Type B pancreatic cell (in vitro differentiated cells): ENCODE measurements at regions not wholly inside any gene's neighbourhood (a gene's known extent, or its start where the extent isn't known, plus 50 kb on each side); places are given as distances from the start of the nearest gene placed in this dataset.

Experiments
- DNase-seq: peaks from one replicate; pipeline ENCODE4 v3.0.0; 2021; ENCODE audit warnings: mixed read lengths; ENCODE audit not compliant: unreplicated experiment; ENCODE audit errors: extremely low spot score
- H3K27ac Mint-ChIP-seq: 2 replicates; pipeline ENCODE4 v1.8.0; 2021; ENCODE audit warnings: mild to moderate bottlenecking, mixed read lengths
- H3K27me3 Mint-ChIP-seq: 2 replicates; pipeline ENCODE4 v1.8.0; 2021; ENCODE audit warnings: mixed read lengths
- H3K36me3 Mint-ChIP-seq: 2 replicates; pipeline ENCODE4 v1.8.0; 2021; ENCODE audit warnings: mixed read lengths
- H3K4me1 Mint-ChIP-seq: one replicate; pipeline ENCODE4 v1.8.0; 2021; ENCODE audit warnings: mixed read lengths; ENCODE audit not compliant: unreplicated experiment
- H3K4me3 Mint-ChIP-seq: 2 replicates; pipeline ENCODE4 v1.8.0; 2021; ENCODE audit warnings: mild to moderate bottlenecking, mixed read lengths
- H3K9me3 Mint-ChIP-seq: 2 replicates; pipeline ENCODE4 v1.8.0; 2021; ENCODE audit warnings: mixed read lengths
- CTCF ChIP-seq: fragments of 200-600 bp; sonication (generic); conservative IDR thresholded peaks from 2 replicates; pipeline ENCODE4 v1.5.0; 2021; ENCODE audit warnings: antibody characterized with exemption, mild to moderate bottlenecking

- Mint-ChIP-seq H3K27ac (no peak overlapping the region), H3K36me3 (no peaks in the 10 kb centered on the region), H3K9me3 (peaks cover 7% of the 10 kb centered on the region), H3K27me3 (no peaks in the 10 kb centered on the region), H3K4me3 (no peak overlapping the region), H3K4me1 (no peaks in the 10 kb centered on the region)
- DNase-seq: no peak
- no peak for TF ChIP-seq CTCF
These were observed 98.8 kb upstream of the EOLA2 start for GRCh38 chrX:150037041-150037440.

- no peaks in the 10 kb centered on the region for H3K4me1 Mint-ChIP-seq
These were observed 100.0 kb upstream of the EOLA2 start for GRCh38 chrX:150038315-150038714.

GRCh38 chrX:150038986-150039599, 100.8 kb upstream of the EOLA2 start:
- TF ChIP-seq CTCF: no peak
- Mint-ChIP-seq H3K27ac (no peak overlapping the region), H3K9me3 (peaks cover 7% of the 10 kb centered on the region), H3K36me3 (no peaks in the 10 kb centered on the region), H3K4me3 (no peak overlapping the region), H3K27me3 (no peaks in the 10 kb centered on the region), H3K4me1 (no peaks in the 10 kb centered on the region)
- no peak for DNase-seq

More at GRCh38 chrX:150038315-150038714, 100.0 kb upstream of the EOLA2 start:
- Mint-ChIP-seq H3K9me3 (peaks cover 7% of the 10 kb centered on the region), H3K36me3 (no peaks in the 10 kb centered on the region), H3K27me3 (no peaks in the 10 kb centered on the region), H3K27ac (no peak overlapping the region), H3K4me3 (no peak overlapping the region)
- DNase-seq: no peak
- no peak for TF ChIP-seq CTCF

GRCh38 chrX:150041208-150041607, 102.9 kb upstream of the EOLA2 start:
- no peak for DNase-seq
- no peaks in the 10 kb centered on the region for H3K27me3 Mint-ChIP-seq
- H3K36me3 Mint-ChIP-seq: no peaks in the 10 kb centered on the region
- H3K27ac Mint-ChIP-seq: no peak overlapping the region
- no peak for TF ChIP-seq CTCF
- H3K4me3 Mint-ChIP-seq: no peak overlapping the region
- no peaks in the 10 kb centered on the region for H3K4me1 Mint-ChIP-seq
- H3K9me3 Mint-ChIP-seq: no peaks in the 10 kb centered on the region

GRCh38 chrX:150044556-150044955, 106.3 kb upstream of the EOLA2 start:
- TF ChIP-seq CTCF: no peak
- Mint-ChIP-seq H3K27ac (no peak overlapping the region), H3K4me1 (no peaks in the 10 kb centered on the region), H3K4me3 (no peak overlapping the region), H3K9me3 (no peaks in the 10 kb centered on the region), H3K36me3 (no peaks in the 10 kb centered on the region), H3K27me3 (no peaks in the 10 kb centered on the region)
- DNase-seq: no peak

- DNase-seq: no peak
- Mint-ChIP-seq H3K36me3 (no peaks in the 10 kb centered on the region), H3K9me3 (no peaks in the 10 kb centered on the region), H3K27me3 (no peaks in the 10 kb centered on the region), H3K27ac (no peak overlapping the region), H3K4me1 (no peaks in the 10 kb centered on the region), H3K4me3 (no peak overlapping the region)
- no peak for TF ChIP-seq CTCF
These were observed 109.5 kb upstream of the EOLA2 start for GRCh38 chrX:150047818-150048217.
